ENCODE measurements at regions not wholly inside any gene's neighbourhood (a gene's known extent, or its start where the extent isn't known, plus 50 kb on each side); places are given as distances from the start of the nearest gene placed in this dataset.

DNA sequence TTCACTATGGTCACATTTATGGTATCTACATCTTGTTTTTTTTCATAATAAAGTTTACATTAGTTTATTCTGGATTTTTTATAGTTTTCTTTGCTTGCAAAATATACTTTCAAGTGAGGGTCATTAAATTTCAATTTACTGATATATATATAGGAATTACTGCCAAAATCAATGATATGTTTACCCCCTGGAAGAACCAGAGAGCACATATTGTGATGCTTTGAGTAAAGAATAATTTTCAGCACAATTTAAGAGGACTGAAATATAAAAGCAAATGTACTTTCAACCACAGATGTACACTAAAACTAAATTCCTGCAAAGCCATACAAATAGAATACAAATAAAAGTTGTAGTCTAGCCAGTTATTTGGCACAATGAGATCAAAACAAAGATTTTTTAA lies 242.2 kb upstream of the PCDH18 start:
- H3K4me1 Mint-ChIP-seq (ENCODE audit: low read depth, unreplicated experiment), result peaks cover 3% of the 10 kb centered on the region
- TF ChIP-seq CTCF (IDR thresholded peaks at IDR 0.05; ENCODE audit: partially characterized antibody, unreplicated experiment), result no peak
- H3K36me3 Mint-ChIP-seq (ENCODE audit: unreplicated experiment), result no peaks in the 10 kb centered on the region
- H3K9me3 Mint-ChIP-seq (ENCODE audit: unreplicated experiment), result no peaks in the 10 kb centered on the region
- no peaks in the 10 kb centered on the region for H3K27me3 Mint-ChIP-seq (ENCODE audit: unreplicated experiment)
- H3K27ac Mint-ChIP-seq (ENCODE audit: unreplicated experiment), result no peak overlapping the region
- H3K4me3 Mint-ChIP-seq (ENCODE audit: unreplicated experiment), result no peak overlapping the region
- no peak for DNase-seq

GRCh38 chr4:137768881-137769280 lies 236.6 kb upstream of the PCDH18 start:
- H3K27me3 Mint-ChIP-seq (ENCODE audit: unreplicated experiment), result no peaks in the 10 kb centered on the region
- TF ChIP-seq CTCF (IDR thresholded peaks at IDR 0.05; ENCODE audit: partially characterized antibody, unreplicated experiment), result no peak
- H3K36me3 Mint-ChIP-seq (ENCODE audit: unreplicated experiment), result no peaks in the 10 kb centered on the region
- H3K27ac Mint-ChIP-seq (ENCODE audit: unreplicated experiment), result no peak overlapping the region
- H3K4me1 Mint-ChIP-seq (ENCODE audit: low read depth, unreplicated experiment), result no peaks in the 10 kb centered on the region
- no peak for DNase-seq
- peaks cover 2% of the 10 kb centered on the region for H3K9me3 Mint-ChIP-seq (ENCODE audit: unreplicated experiment)
- H3K4me3 Mint-ChIP-seq (ENCODE audit: unreplicated experiment), result no peak overlapping the region

GRCh38 chr4:137768196-137768595 lies 235.9 kb upstream of the PCDH18 start:
- Mint-ChIP-seq H3K4me1 (ENCODE audit: low read depth, unreplicated experiment) (no peaks in the 10 kb centered on the region), H3K9me3 (ENCODE audit: unreplicated experiment) (peaks cover 2% of the 10 kb centered on the region), H3K27ac (ENCODE audit: unreplicated experiment) (no peak overlapping the region), H3K27me3 (ENCODE audit: unreplicated experiment) (no peaks in the 10 kb centered on the region), H3K36me3 (ENCODE audit: unreplicated experiment) (no peaks in the 10 kb centered on the region), H3K4me3 (ENCODE audit: unreplicated experiment) (no peak overlapping the region)
- no peak for DNase-seq
- TF ChIP-seq CTCF (IDR thresholded peaks at IDR 0.05; ENCODE audit: partially characterized antibody, unreplicated experiment), result no peak

- no peaks in the 10 kb centered on the region for H3K27me3 Mint-ChIP-seq (ENCODE audit: unreplicated experiment)
- no peak overlapping the region for H3K4me3 Mint-ChIP-seq (ENCODE audit: unreplicated experiment)
- no peak for DNase-seq
- no peak overlapping the region for H3K27ac Mint-ChIP-seq (ENCODE audit: unreplicated experiment)
- H3K9me3 Mint-ChIP-seq (ENCODE audit: unreplicated experiment), result peaks cover 4% of the 10 kb centered on the region
- H3K36me3 Mint-ChIP-seq (ENCODE audit: unreplicated experiment), result no peaks in the 10 kb centered on the region
- peaks cover 11% of the 10 kb centered on the region for H3K4me1 Mint-ChIP-seq (ENCODE audit: low read depth, unreplicated experiment)
- TF ChIP-seq CTCF (IDR thresholded peaks at IDR 0.05; ENCODE audit: partially characterized antibody, unreplicated experiment), result no peak
Observed at GRCh38 chr4:137762591-137762990, 230.3 kb upstream of the PCDH18 start.

- H3K36me3 Mint-ChIP-seq (ENCODE audit: unreplicated experiment), result no peaks in the 10 kb centered on the region
- H3K4me3 Mint-ChIP-seq (ENCODE audit: unreplicated experiment), result no peak overlapping the region
- peaks cover 2% of the 10 kb centered on the region for H3K9me3 Mint-ChIP-seq (ENCODE audit: unreplicated experiment)
- no peak for DNase-seq
- H3K27me3 Mint-ChIP-seq (ENCODE audit: unreplicated experiment), result no peaks in the 10 kb centered on the region
- no peak overlapping the region for H3K27ac Mint-ChIP-seq (ENCODE audit: unreplicated experiment)
- peaks cover 15% of the 10 kb centered on the region for H3K4me1 Mint-ChIP-seq (ENCODE audit: low read depth, unreplicated experiment)
- no peak for TF ChIP-seq CTCF (IDR thresholded peaks at IDR 0.05; ENCODE audit: partially characterized antibody, unreplicated experiment)
Observed at GRCh38 chr4:137754652-137755471, 222.6 kb upstream of the PCDH18 start.

Data from glutamatergic neuron (in vitro differentiated cells).